Osteocyte (in vitro differentiated cells): ENCODE measurements at regions not wholly inside any gene's neighbourhood (a gene's known extent, or its start where the extent isn't known, plus 50 kb on each side); places are given as distances from the start of the nearest gene placed in this dataset.

Experiments
- DNase-seq: peaks from one replicate; pipeline ENCODE4 v3.0.0; 2021; ENCODE audit warnings: mixed read lengths; ENCODE audit not compliant: unreplicated experiment; ENCODE audit errors: extremely low spot score
- H3K27ac Mint-ChIP-seq: one replicate; pipeline ENCODE4 v1.8.0; 2021; ENCODE audit warnings: mild to moderate bottlenecking, mixed read lengths; ENCODE audit not compliant: unreplicated experiment
- H3K27me3 Mint-ChIP-seq: one replicate; pipeline ENCODE4 v1.8.0; 2021; ENCODE audit warnings: mixed read lengths; ENCODE audit not compliant: unreplicated experiment
- H3K36me3 Mint-ChIP-seq: one replicate; pipeline ENCODE4 v1.8.0; 2021; ENCODE audit warnings: mixed read lengths; ENCODE audit not compliant: unreplicated experiment
- H3K4me1 Mint-ChIP-seq: one replicate; pipeline ENCODE4 v1.8.0; 2021; ENCODE audit warnings: mixed read lengths; ENCODE audit not compliant: unreplicated experiment
- H3K4me3 Mint-ChIP-seq: one replicate; pipeline ENCODE4 v1.8.0; 2021; ENCODE audit warnings: mild to moderate bottlenecking, moderate library complexity, mixed read lengths; ENCODE audit not compliant: unreplicated experiment
- H3K9me3 Mint-ChIP-seq: one replicate; pipeline ENCODE4 v1.8.0; 2021; ENCODE audit warnings: mixed read lengths; ENCODE audit not compliant: unreplicated experiment
- TF ChIP-seq, protein P1 (sequence below): fragments of 200-600 bp; sonication (generic); IDR thresholded peaks from 2 replicates; pipeline ENCODE4 v1.5.0; 2021; ENCODE audit warnings: antibody characterized with exemption, mild to moderate bottlenecking, moderate library complexity

DNA sequence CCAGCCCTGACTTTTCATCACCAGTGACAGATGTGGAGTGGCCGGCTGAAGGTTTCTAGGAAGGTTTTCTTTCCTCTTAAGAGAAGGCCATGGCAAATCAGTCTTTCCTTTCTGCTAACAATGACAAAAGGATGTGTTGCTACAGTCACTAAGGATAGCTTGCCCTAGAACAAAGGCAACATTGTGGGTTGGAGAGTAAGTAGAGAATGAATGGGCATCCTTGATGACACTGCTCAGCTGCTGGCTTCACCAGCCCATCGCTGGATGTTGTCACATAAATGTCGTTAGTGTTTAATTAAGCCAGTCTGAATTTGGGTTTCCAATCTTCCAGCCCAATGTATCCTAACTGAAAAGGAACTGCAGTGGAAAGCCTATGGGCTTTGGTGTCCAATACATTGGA, 168.4 kb downstream of the ZIC5 start:
- TF ChIP-seq, protein P1, sequence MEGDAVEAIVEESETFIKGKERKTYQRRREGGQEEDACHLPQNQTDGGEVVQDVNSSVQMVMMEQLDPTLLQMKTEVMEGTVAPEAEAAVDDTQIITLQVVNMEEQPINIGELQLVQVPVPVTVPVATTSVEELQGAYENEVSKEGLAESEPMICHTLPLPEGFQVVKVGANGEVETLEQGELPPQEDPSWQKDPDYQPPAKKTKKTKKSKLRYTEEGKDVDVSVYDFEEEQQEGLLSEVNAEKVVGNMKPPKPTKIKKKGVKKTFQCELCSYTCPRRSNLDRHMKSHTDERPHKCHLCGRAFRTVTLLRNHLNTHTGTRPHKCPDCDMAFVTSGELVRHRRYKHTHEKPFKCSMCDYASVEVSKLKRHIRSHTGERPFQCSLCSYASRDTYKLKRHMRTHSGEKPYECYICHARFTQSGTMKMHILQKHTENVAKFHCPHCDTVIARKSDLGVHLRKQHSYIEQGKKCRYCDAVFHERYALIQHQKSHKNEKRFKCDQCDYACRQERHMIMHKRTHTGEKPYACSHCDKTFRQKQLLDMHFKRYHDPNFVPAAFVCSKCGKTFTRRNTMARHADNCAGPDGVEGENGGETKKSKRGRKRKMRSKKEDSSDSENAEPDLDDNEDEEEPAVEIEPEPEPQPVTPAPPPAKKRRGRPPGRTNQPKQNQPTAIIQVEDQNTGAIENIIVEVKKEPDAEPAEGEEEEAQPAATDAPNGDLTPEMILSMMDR = no peak
- Mint-ChIP-seq H3K4me1 (peaks cover 5% of the 10 kb centered on the region), H3K27ac (no peak overlapping the region), H3K36me3 (no peaks in the 10 kb centered on the region), H3K27me3 (peaks cover 12% of the 10 kb centered on the region), H3K4me3 (no peak overlapping the region), H3K9me3 (no peaks in the 10 kb centered on the region)
- DNase-seq = no peak

DNA sequence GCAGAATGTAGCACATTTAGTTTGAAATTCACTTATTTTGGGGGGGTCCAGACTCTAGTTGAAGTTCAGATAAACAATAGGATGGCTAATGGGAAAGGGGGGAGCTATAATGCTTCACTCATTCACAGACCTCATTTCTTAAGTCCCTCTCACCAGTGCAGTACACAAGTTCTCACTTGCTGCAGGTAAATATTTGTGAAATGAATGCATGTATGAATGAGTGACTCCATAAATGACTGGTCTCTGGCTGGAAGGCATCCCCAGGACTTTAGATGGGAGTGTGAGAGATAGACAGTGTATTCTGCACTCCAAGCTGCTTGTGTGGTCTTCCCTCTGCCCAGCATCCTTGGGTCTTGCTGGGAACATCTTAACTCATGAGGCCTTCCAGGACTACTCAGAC, 169.2 kb downstream of the ZIC5 start:
- Mint-ChIP-seq H3K4me3 (no peak overlapping the region), H3K27ac (no peak overlapping the region), H3K27me3 (peaks cover 15% of the 10 kb centered on the region), H3K4me1 (peaks cover 5% of the 10 kb centered on the region), H3K36me3 (no peaks in the 10 kb centered on the region), H3K9me3 (no peaks in the 10 kb centered on the region)
- no peak for DNase-seq
- TF ChIP-seq, protein P1 = no peak

DNA sequence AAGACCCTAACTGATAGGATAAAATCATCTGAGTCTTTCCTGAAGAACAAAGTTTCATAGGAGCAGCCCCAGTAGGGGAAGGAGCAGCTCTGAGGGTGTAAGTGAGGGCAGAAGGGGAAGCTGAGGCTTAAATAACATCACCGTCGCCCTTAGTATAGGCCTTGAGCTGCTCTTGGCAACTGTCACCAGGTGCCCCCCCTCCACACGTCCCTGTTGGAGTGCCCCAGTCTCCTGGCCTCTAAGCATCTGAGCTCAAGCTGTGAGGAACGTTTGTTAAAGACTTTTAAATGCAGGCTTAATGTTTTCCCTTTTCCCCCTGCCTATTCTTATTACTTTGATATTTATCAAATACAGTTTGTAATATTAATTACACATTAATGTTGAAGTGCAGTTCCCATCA, 170.6 kb downstream of the ZIC5 start:
- Mint-ChIP-seq H3K9me3 (peaks cover 3% of the 10 kb centered on the region), H3K27me3 (peaks cover 11% of the 10 kb centered on the region), H3K4me1 (peaks cover 5% of the 10 kb centered on the region), H3K27ac (no peak overlapping the region), H3K4me3 (no peak overlapping the region), H3K36me3 (no peaks in the 10 kb centered on the region)
- TF ChIP-seq, protein P1 = no peak
- DNase-seq = no peak

DNA sequence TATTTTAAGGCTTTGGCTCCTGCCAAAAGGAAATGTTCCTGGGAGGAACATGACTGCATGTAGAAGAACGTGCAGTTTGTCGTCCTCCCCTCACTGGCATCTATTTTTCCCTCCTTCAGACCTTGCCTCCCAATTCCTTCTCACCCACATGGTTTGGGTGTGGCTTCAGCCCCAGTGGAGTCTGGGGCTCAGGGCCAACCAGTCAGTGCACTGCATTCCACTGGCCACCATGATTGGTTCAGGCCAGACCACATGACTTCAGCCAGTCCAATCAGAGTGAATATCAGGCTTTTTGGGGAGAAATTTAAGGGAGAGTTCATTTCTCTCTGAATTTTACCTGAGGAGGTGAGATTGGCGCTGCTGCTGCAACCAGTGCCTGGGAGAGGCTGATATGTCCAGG, 171.6 kb downstream of the ZIC5 start:
- Mint-ChIP-seq H3K27ac (no peak overlapping the region), H3K27me3 (peaks cover 8% of the 10 kb centered on the region), H3K9me3 (peaks cover 3% of the 10 kb centered on the region), H3K4me3 (no peak overlapping the region), H3K36me3 (no peaks in the 10 kb centered on the region), H3K4me1 (peaks cover 4% of the 10 kb centered on the region)
- DNase-seq = no peak
- TF ChIP-seq, protein P1 = no peak

DNA sequence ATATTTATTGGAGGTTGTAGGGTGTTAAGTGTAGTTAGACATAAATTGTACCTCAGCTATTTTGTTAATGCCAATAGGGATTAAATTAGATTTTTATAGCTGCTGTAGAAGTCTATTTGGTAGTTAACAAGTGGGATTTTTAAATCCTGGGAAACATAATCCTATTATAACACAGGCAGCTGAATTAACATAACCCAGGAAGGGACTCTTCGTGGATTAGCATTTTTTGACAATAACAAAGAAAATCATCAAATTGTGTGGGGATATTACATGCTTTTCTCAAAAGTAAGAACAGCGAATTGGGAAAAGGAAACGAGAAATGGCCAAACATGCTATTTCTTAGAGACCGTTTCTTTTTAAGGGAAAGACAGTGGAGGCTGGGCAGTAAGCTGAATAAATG, 172.8 kb downstream of the ZIC5 start:
- no peak overlapping the region for H3K27ac Mint-ChIP-seq
- no peaks in the 10 kb centered on the region for H3K4me1 Mint-ChIP-seq
- H3K36me3 Mint-ChIP-seq = no peaks in the 10 kb centered on the region
- peaks cover 3% of the 10 kb centered on the region for H3K9me3 Mint-ChIP-seq
- TF ChIP-seq, protein P1 = no peak
- H3K4me3 Mint-ChIP-seq = no peak overlapping the region
- no peak for DNase-seq
- peaks cover 8% of the 10 kb centered on the region for H3K27me3 Mint-ChIP-seq
